Right cardiac atrium (tissue), 5 donors: ENCODE measurements at regions not wholly inside any gene's neighbourhood (a gene's known extent, or its start where the extent isn't known, plus 50 kb on each side); places are given as distances from the start of the nearest gene placed in this dataset.
"Not testable (repeated sequence)": the region's sequence is repeated elsewhere in the genome, so short reads cannot be mapped to it uniquely, and the experiment has no call there.

Experiments
- ATAC-seq, 2 donors: fragments of 200-7000 bp; cut with Tn5 transposase; one replicate each; pipeline versions ENCODE4 v1.8.0 to v1.9.1; 2020; ENCODE audit warnings: moderate library complexity in 2 of 2, mild to moderate bottlenecking in 1 of 2
- DNase-seq, 3 donors: peaks; one replicate each; pipeline ENCODE4 v3.0.0-alpha.2; 2020
- H3K27ac ChIP-seq: one replicate; pipeline ENCODE4 v1.5.1; 2013; ENCODE audit warnings: mild to moderate bottlenecking, low read length, control low read depth, moderate library complexity
- H3K27me3 ChIP-seq: one replicate; pipeline ENCODE4 v1.6.1; 2013; ENCODE audit not compliant: control insufficient read depth, insufficient read depth
- H3K4me1 ChIP-seq: one replicate; pipeline ENCODE4 v1.6.1; 2013; ENCODE audit warnings: low read length; ENCODE audit not compliant: control insufficient read depth, insufficient read depth
- H3K4me3 ChIP-seq: one replicate; pipeline ENCODE4 v1.5.1; 2013; ENCODE audit warnings: low read length, control low read depth
- H3K9me3 ChIP-seq: one replicate; pipeline ENCODE4 v1.6.1; 2013; ENCODE audit warnings: low read length; ENCODE audit not compliant: control insufficient read depth
- WGBS: extraction: QIAGEN DNeasy Blood & Tissue Kit; methylation state at CpG from one replicate; pipeline ENCODE4 v1.1.7; 2013; 5-methylcytosine and 5-hydroxymethylcytosine counted together
- intact Hi-C, 4 donors: fragments of 100-400 bp; cut with DNase I; formaldehyde crosslinking; loops; one replicate each; pipeline versions ENCODE4 v1.11.0 to v1.14.0; 2022 to 2023
- donor health status: healthy with polysubstance abuse.
- donor health status: DM: no; HTN: yes; CAD: no.
- donor health status: DM: no; HTN: no; CAD: no.
- donor health status: DM: no; HTN: yes; CAD: no; lungs with severe emphysema.
- donor health status: DM: yes; HTN: yes; CAD: no.

- 82% methylated on average over 5 of the region's 5 CpGs for WGBS
- Histone ChIP-seq H3K9me3 (no peaks in the 10 kb centered on the region), H3K27ac (no peak overlapping the region), H3K27me3 (no peaks in the 10 kb centered on the region), H3K4me1 (no peaks in the 10 kb centered on the region), H3K4me3 (no peak overlapping the region)
- ATAC-seq, result no peak
- no peak for DNase-seq
- intact Hi-C loops, result no loop called here
Measured at GRCh38 chr1:96425382-96426129, 296.0 kb upstream of the PTBP2 start.

- ATAC-seq (no peak), DNase-seq (no peak)
- intact Hi-C loops, result no loop called here
- Histone ChIP-seq H3K27me3 (no peaks in the 10 kb centered on the region), H3K4me3 (no peak overlapping the region), H3K27ac (no peak overlapping the region), H3K9me3 (no peaks in the 10 kb centered on the region), H3K4me1 (no peaks in the 10 kb centered on the region)
- 67% methylated on average over 2 of the region's 2 CpGs for WGBS
Measured at GRCh38 chr1:96427616-96428015, 294.0 kb upstream of the PTBP2 start.

GRCh38 chr1:96445302-96445701, 276.3 kb upstream of the PTBP2 start:
- Histone ChIP-seq H3K27ac (no peak overlapping the region), H3K9me3 (no peaks in the 10 kb centered on the region), H3K27me3 (no peaks in the 10 kb centered on the region), H3K4me1 (no peaks in the 10 kb centered on the region), H3K4me3 (no peak overlapping the region)
- WGBS, result 88% methylated on average over 1 of the region's 1 CpG
- ATAC-seq (no peak), DNase-seq (no peak)
- intact Hi-C loops, result no loop called here

GRCh38 chr1:96464066-96464465, 257.5 kb upstream of the PTBP2 start:
- intact Hi-C loops, result no loop called here
- 44% methylated on average over 3 of the region's 3 CpGs for WGBS

GRCh38 chr1:96464522-96464921, 257.1 kb upstream of the PTBP2 start:
- H3K27me3 ChIP-seq, result no peaks in the 10 kb centered on the region
- H3K27ac ChIP-seq, result no peak overlapping the region
- intact Hi-C loops, result no loop called here
- no peak overlapping the region for H3K4me3 ChIP-seq
- 85% methylated on average over 5 of the region's 5 CpGs for WGBS
- H3K4me1 ChIP-seq, result no peaks in the 10 kb centered on the region
- DNase-seq (no peak), ATAC-seq (no peak)
- H3K9me3 ChIP-seq, result no peaks in the 10 kb centered on the region

More at GRCh38 chr1:96464066-96464465, 257.5 kb upstream of the PTBP2 start:
- no peak for DNase-seq
- Histone ChIP-seq H3K4me1 (no peaks in the 10 kb centered on the region), H3K27me3 (no peaks in the 10 kb centered on the region), H3K4me3 (no peak overlapping the region), H3K9me3 (no peaks in the 10 kb centered on the region), H3K27ac (no peak overlapping the region)
- no peak for ATAC-seq

- no peak for ATAC-seq
- no peak overlapping the region for H3K27ac ChIP-seq
- no peak overlapping the region for H3K4me3 ChIP-seq
- no peaks in the 10 kb centered on the region for H3K4me1 ChIP-seq
- intact Hi-C loops, result no loop called here
- WGBS, result 83% methylated on average over 3 of the region's 3 CpGs
- no peaks in the 10 kb centered on the region for H3K9me3 ChIP-seq
- H3K27me3 ChIP-seq, result no peaks in the 10 kb centered on the region
- DNase-seq, result no peak
Measured at GRCh38 chr1:96464991-96465390, 256.6 kb upstream of the PTBP2 start.

- 59% methylated on average over 8 of the region's 8 CpGs for whole genome bisulfite sequencing
- intact Hi-C loops, result no loop called here
- H3K9me3 ChIP-seq, result no peaks in the 10 kb centered on the region
- DNase-seq (peak in 2 of 3 donors; percentile 28 to 45), ATAC-seq (peak; percentile 66 to 90)
- no peak overlapping the region for H3K27ac ChIP-seq
- H3K4me3 ChIP-seq, result no peak overlapping the region
- no peaks in the 10 kb centered on the region for H3K4me1 ChIP-seq
- H3K27me3 ChIP-seq, result no peaks in the 10 kb centered on the region
Measured at GRCh38 chr1:96465441-96465840, 256.1 kb upstream of the PTBP2 start.

GRCh38 chr1:96466842-96467241, 254.7 kb upstream of the PTBP2 start:
- Histone ChIP-seq H3K27ac (no peak overlapping the region), H3K4me3 (no peak overlapping the region), H3K4me1 (no peaks in the 10 kb centered on the region), H3K27me3 (no peaks in the 10 kb centered on the region), H3K9me3 (no peaks in the 10 kb centered on the region)
- ATAC-seq, result no peak
- 89% methylated on average over 1 of the region's 1 CpG for WGBS
- intact Hi-C loops, result no loop called here
- DNase-seq, result no peak

GRCh38 chr1:96469726-96470125, 251.9 kb upstream of the PTBP2 start:
- intact Hi-C loops, ATAC-seq, H3K4me3 ChIP-seq, H3K27me3 ChIP-seq, DNase-seq, H3K27ac ChIP-seq, H3K9me3 ChIP-seq, H3K4me1 ChIP-seq: not testable (repeated sequence)
- whole genome bisulfite sequencing, result 95% methylated on average over 14 of the region's 24 CpGs

GRCh38 chr1:96472471-96472870, 249.1 kb upstream of the PTBP2 start:
- no peaks in the 10 kb centered on the region for H3K9me3 ChIP-seq
- no peak overlapping the region for H3K27ac ChIP-seq
- H3K4me3 ChIP-seq, result no peak overlapping the region
- intact Hi-C loops, result no loop called here
- H3K27me3 ChIP-seq, result no peaks in the 10 kb centered on the region
- DNase-seq (no peak), ATAC-seq (no peak)
- H3K4me1 ChIP-seq, result no peaks in the 10 kb centered on the region

GRCh38 chr1:96473791-96474434, 247.7 kb upstream of the PTBP2 start:
- intact Hi-C loops, result no loop called here
- DNase-seq, result no peak
- no peak overlapping the region for H3K4me3 ChIP-seq
- no peak overlapping the region for H3K27ac ChIP-seq
- no peak for ATAC-seq
- WGBS, result 68% methylated on average over 9 of the region's 9 CpGs
- H3K4me1 ChIP-seq, result no peaks in the 10 kb centered on the region
- H3K9me3 ChIP-seq, result no peaks in the 10 kb centered on the region
- no peaks in the 10 kb centered on the region for H3K27me3 ChIP-seq
